IMR-90 (cell line): ENCODE measurements at regions not wholly inside any gene's neighbourhood (a gene's known extent, or its start where the extent isn't known, plus 50 kb on each side); places are given as distances from the start of the nearest gene placed in this dataset.
A peak's percentile ranks its signal among the peaks of the same experiment; 100 is the strongest.

Experiments
- ATAC-seq: fragments of 200-7000 bp; cut with Tn5 transposase; 2 replicates; pipeline ENCODE4 v1.9.1; 2020; ENCODE audit warnings: low read depth, mild to moderate bottlenecking, moderate library complexity
- BruUV-seq: library from RNA; stranded (reverse); fragments of 400-500 nt; replicated peaks from 2 replicates; lab custom pipeline; 2021; lab: Mats Ljungman, UMichigan
- CTCF ChIA-PET: fragments of 300-600 bp; formaldehyde crosslinking; extraction: SDS; loops from one replicate; lab custom pipeline; 2021; ENCODE audit warnings: antibody characterized with exemption; lab: Yijun Ruan, JAX
- POLR2A ChIA-PET: fragments of 300-600 bp; sonication (Branson Sonifier 250); formaldehyde crosslinking; loops from one replicate; lab custom pipeline; 2022; ENCODE audit warnings: antibody characterized with exemption; ENCODE audit not compliant: unreplicated experiment; lab: Charles Lee
- DNase-seq: peaks from one replicate; pipeline ENCODE4 v3.0.0; 2013
- H2AFZ ChIP-seq: replicated peaks from 2 replicates; pipeline ENCODE3; 2013; ENCODE audit warnings: low read length, mild to moderate bottlenecking; ENCODE audit not compliant: poor library complexity
- H2AK5ac ChIP-seq: 2 replicates; pipeline ENCODE4 v1.6.1; 2013; ENCODE audit warnings: low read depth, low read length, inconsistent platforms
- H2AK9ac ChIP-seq: replicated peaks from 2 replicates; pipeline ENCODE3; 2013; ENCODE audit warnings: mild to moderate bottlenecking, low read depth, low read length, moderate library complexity; ENCODE audit not compliant: poor library complexity
- H2BK120ac ChIP-seq: 2 replicates; pipeline ENCODE4 v1.6.1; 2013; ENCODE audit warnings: low read depth, low read length, inconsistent platforms
- H2BK15ac ChIP-seq: 3 replicates; pipeline ENCODE4 v1.6.1; 2013; ENCODE audit warnings: low read depth, low read length, inconsistent platforms
- H2BK20ac ChIP-seq: 2 replicates; pipeline ENCODE4 v1.6.1; 2013; ENCODE audit warnings: low read depth, mild to moderate bottlenecking, inconsistent platforms, low read length, moderate library complexity
- H2BK5ac ChIP-seq: 2 replicates; pipeline ENCODE4 v1.6.1; 2013; ENCODE audit warnings: mild to moderate bottlenecking, low read depth, low read length, inconsistent platforms; ENCODE audit not compliant: poor library complexity, severe bottlenecking
- H3K14ac ChIP-seq: replicated peaks from 2 replicates; pipeline ENCODE4 v1.6.1; 2013; ENCODE audit warnings: low read depth, low read length, inconsistent platforms
- H3K18ac ChIP-seq: 2 replicates; pipeline ENCODE4 v1.6.1; 2013; ENCODE audit warnings: low read depth, low read length, control low read depth
- H3K23ac ChIP-seq: 2 replicates; pipeline ENCODE4 v1.6.1; 2013; ENCODE audit warnings: low read depth, low read length, inconsistent platforms
- H3K27ac ChIP-seq: 2 replicates; pipeline ENCODE4 v1.5.1; 2013; ENCODE audit warnings: mild to moderate bottlenecking, control low read depth, low read length; ENCODE audit not compliant: insufficient read depth
- H3K27me3 ChIP-seq: 2 replicates; pipeline ENCODE4 v1.6.1; 2013; ENCODE audit warnings: low read length; ENCODE audit not compliant: control insufficient read depth, insufficient read depth
- H3K36me3 ChIP-seq: 2 replicates; pipeline ENCODE4 v1.6.1; 2013; ENCODE audit warnings: low read length, mixed read lengths; ENCODE audit not compliant: control insufficient read depth, insufficient read depth
- H3K4ac ChIP-seq: 2 replicates; pipeline ENCODE4 v1.6.1; 2013; ENCODE audit warnings: low read depth, low read length, inconsistent platforms
- H3K4me1 ChIP-seq: 2 replicates; pipeline ENCODE4 v1.6.1; 2013; ENCODE audit warnings: low read length, mixed read lengths; ENCODE audit not compliant: control insufficient read depth, insufficient read depth
- H3K4me2 ChIP-seq: 2 replicates; pipeline ENCODE4 v1.6.1; 2013; ENCODE audit warnings: low read depth, mild to moderate bottlenecking, control low read depth, low read length, moderate library complexity
- H3K4me3 ChIP-seq: 2 replicates; pipeline ENCODE4 v1.5.1; 2013; ENCODE audit warnings: low read depth, mild to moderate bottlenecking, control low read depth, low read length, moderate library complexity; ENCODE audit not compliant: insufficient read depth
- H3K56ac ChIP-seq: 2 replicates; pipeline ENCODE4 v1.6.1; 2013; ENCODE audit warnings: low read length, inconsistent platforms; ENCODE audit not compliant: insufficient read depth; ENCODE audit errors: extremely low read depth
- H3K79me1 ChIP-seq, 2 experiments: 2 replicates each; pipeline ENCODE4 v1.6.1; 2013; ENCODE audit warnings: low read length in 2 of 2, inconsistent platforms in 1 of 2, low read depth in 1 of 2
- H3K9ac ChIP-seq: 2 replicates; pipeline ENCODE4 v1.6.1; 2013; ENCODE audit warnings: low read depth, low read length, control low read depth
- H3K9me1 ChIP-seq: 2 replicates; pipeline ENCODE4 v1.6.1; 2013; ENCODE audit warnings: low read length, inconsistent platforms; ENCODE audit not compliant: insufficient read depth
- H3K9me3 ChIP-seq: 2 replicates; pipeline ENCODE4 v1.6.1; 2013; ENCODE audit warnings: low read length; ENCODE audit not compliant: control insufficient read depth, insufficient read depth
- H4K20me1 ChIP-seq: 2 replicates; pipeline ENCODE4 v1.6.1; 2013; ENCODE audit warnings: low read length, inconsistent platforms; ENCODE audit not compliant: insufficient read depth
- H4K5ac ChIP-seq: 2 replicates; pipeline ENCODE4 v1.6.1; 2013; ENCODE audit warnings: mild to moderate bottlenecking, low read depth, low read length, control low read depth
- H4K8ac ChIP-seq, 2 experiments: 2 replicates each; pipeline ENCODE4 v1.6.1; 2013; ENCODE audit warnings: low read depth in 2 of 2, low read length in 2 of 2, control low read depth in 1 of 2, inconsistent platforms in 1 of 2
- H4K91ac ChIP-seq: 2 replicates; pipeline ENCODE4 v1.6.1; 2013; ENCODE audit warnings: low read depth, low read length, inconsistent platforms; ENCODE audit not compliant: insufficient read depth
- ELK1 ChIP-seq: fragments of 150-350 bp; IDR thresholded peaks from 2 replicates; pipeline ENCODE4 v1.6.1; 2016; ENCODE audit warnings: low read depth, mild to moderate bottlenecking, low read length, moderate library complexity, borderline replicate concordance
- FOS ChIP-seq: fragments of 150-350 bp; IDR thresholded peaks from 2 replicates; pipeline ENCODE4 v1.6.1; 2016; ENCODE audit warnings: low read depth, low read length
- MAFK ChIP-seq: IDR thresholded peaks from 2 replicates; pipeline ENCODE4 v1.6.1; 2012; ENCODE audit warnings: low read depth, low read length, improper control_type of control experiment
- NFE2L2 ChIP-seq: fragments of 150-350 bp; IDR thresholded peaks from 2 replicates; pipeline ENCODE4 v1.6.1; 2016; ENCODE audit warnings: low read depth, mild to moderate bottlenecking, low read length
- POLR2A ChIP-seq: IDR thresholded peaks from 2 replicates; pipeline ENCODE4 v1.6.1; 2012; ENCODE audit warnings: mild to moderate bottlenecking, low read depth, low read length
- RCOR1 ChIP-seq: IDR thresholded peaks from 2 replicates; pipeline ENCODE4 v1.6.1; 2012; ENCODE audit warnings: mild to moderate bottlenecking, low read length, improper control_type of control experiment; ENCODE audit not compliant: insufficient replicate concordance
- RFX5 ChIP-seq: IDR thresholded peaks from 2 replicates; pipeline ENCODE4 v1.8.0; 2012; ENCODE audit warnings: low read depth, mild to moderate bottlenecking, low read length, moderate library complexity
- SMC3 ChIP-seq: fragments of 150-350 bp; IDR thresholded peaks from 2 replicates; pipeline ENCODE4 v1.6.1; 2016; ENCODE audit warnings: low read depth, mild to moderate bottlenecking, antibody characterized with exemption, low read length, moderate library complexity
- USF2 ChIP-seq: fragments of 150-350 bp; IDR thresholded peaks from 2 replicates; pipeline ENCODE4 v1.6.1; 2017; ENCODE audit warnings: mild to moderate bottlenecking, antibody characterized with exemption, low read length, low read depth
- WGBS, 2 experiments: methylation state at CpG; one replicate each; pipeline versions ENCODE4 v1.1.5 to v1.1.7; 2013; ENCODE audit warnings: missing lambda C conversion rate in 2 of 2; ENCODE audit not compliant: insufficient read length in 1 of 2; ENCODE audit errors: extremely low coverage in 2 of 2; 5-methylcytosine and 5-hydroxymethylcytosine counted together
- dilution Hi-C: fragments of 300-500 bp; cut with HindIII; formaldehyde crosslinking; loops from one replicate; pipeline ENCODE4 v1.14.3; 2018; ENCODE audit warnings: low sequenced_read_pairs; ENCODE audit not compliant: unreplicated experiment
- in situ Hi-C: fragments of 300-500 bp; cut with MboI; formaldehyde crosslinking; loops from 3 replicates; pipeline ENCODE4 v1.14.3; 2019; ENCODE audit warnings: low sequenced_read_pairs, inconsistent platforms, mixed read lengths
- intact Hi-C: fragments of 100-400 bp; cut with micrococcal nuclease; formaldehyde crosslinking; loops from 2 replicates; pipeline ENCODE4 v1.10.0; 2022
- TF ChIP-seq, protein P1 (sequence below): conservative IDR thresholded peaks from 2 replicates; pipeline ENCODE4 v1.5.1; 2012; ENCODE audit warnings: mild to moderate bottlenecking, low read depth, low read length, improper control_type of control experiment

DNA sequence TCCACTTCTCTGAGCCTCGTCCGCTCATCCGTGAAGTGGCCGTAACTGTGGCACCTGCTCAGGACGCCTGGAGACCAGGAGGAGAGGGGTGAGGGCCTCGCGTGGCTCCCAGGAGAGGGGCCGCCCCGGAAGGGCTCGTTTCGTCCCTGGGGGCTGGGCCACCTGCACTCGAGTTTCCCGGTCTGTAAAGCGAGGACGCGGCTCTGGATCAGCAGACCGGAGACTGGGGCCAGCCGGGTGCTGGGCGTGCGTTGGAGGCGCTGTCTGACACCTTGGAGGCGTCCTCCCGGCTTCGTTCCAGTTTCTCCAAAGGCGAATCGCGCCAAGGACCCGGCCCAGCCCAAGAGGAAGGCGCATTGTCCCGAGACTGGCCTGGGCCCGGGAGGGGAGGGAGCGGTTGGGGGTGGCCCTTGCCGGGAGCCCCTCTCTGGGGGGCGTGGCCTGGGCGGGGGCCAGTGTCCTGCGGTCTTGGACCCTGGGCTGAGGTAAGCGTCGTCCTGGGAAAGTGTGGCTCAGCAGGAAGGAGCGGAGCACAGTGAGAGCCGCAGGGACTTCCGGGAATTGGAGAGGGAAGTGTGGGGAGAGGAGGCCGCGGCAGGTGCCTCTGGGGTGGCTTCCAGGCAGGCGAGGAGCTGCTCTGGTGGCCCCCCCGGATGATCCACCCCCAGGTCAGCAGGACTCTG is 89.6 kb downstream of the FOXL3 start:
- H2AK9ac ChIP-seq: peak overlapping the region; percentile 39
- no peak overlapping the region for H3K4me3 ChIP-seq
- no peak overlapping the region for H3K9ac ChIP-seq
- H4K5ac ChIP-seq: no peak overlapping the region
- 31% methylated on average over 15 of the region's 45 CpGs; no CpG with 5 or more reads in 1 of the 2 experiments for WGBS, 2 experiments
- dilution Hi-C loops: no loop called here
- no peak overlapping the region for H2BK5ac ChIP-seq
- no peak overlapping the region for H3K56ac ChIP-seq
- peaks cover 2% of the 10 kb centered on the region; the same call in 1 of the 2 replicates for H3K9me3 ChIP-seq
- TF ChIP-seq ELK1: no peak
- no peak for TF ChIP-seq NFE2L2
- TF ChIP-seq RCOR1: no peak
- no peak for TF ChIP-seq MAFK
- no peak for TF ChIP-seq FOS
- no peak for TF ChIP-seq RFX5
- TF ChIP-seq SMC3: no peak
- TF ChIP-seq POLR2A: no peak
- TF ChIP-seq, protein P1, sequence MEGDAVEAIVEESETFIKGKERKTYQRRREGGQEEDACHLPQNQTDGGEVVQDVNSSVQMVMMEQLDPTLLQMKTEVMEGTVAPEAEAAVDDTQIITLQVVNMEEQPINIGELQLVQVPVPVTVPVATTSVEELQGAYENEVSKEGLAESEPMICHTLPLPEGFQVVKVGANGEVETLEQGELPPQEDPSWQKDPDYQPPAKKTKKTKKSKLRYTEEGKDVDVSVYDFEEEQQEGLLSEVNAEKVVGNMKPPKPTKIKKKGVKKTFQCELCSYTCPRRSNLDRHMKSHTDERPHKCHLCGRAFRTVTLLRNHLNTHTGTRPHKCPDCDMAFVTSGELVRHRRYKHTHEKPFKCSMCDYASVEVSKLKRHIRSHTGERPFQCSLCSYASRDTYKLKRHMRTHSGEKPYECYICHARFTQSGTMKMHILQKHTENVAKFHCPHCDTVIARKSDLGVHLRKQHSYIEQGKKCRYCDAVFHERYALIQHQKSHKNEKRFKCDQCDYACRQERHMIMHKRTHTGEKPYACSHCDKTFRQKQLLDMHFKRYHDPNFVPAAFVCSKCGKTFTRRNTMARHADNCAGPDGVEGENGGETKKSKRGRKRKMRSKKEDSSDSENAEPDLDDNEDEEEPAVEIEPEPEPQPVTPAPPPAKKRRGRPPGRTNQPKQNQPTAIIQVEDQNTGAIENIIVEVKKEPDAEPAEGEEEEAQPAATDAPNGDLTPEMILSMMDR: no peak
- TF ChIP-seq USF2: no peak
- intact Hi-C loops: no loop called here
- CTCF ChIA-PET: no interaction called here
- ATAC-seq (peak; percentile 27; the same call in 1 of the 2 replicates), DNase-seq (no peak)
- peak overlapping the region; percentile 3 for H2AFZ ChIP-seq
- no peak overlapping the region for H3K23ac ChIP-seq
- in situ Hi-C loops: no loop called here
- no peaks in the 10 kb centered on the region for H3K4me1 ChIP-seq
- H3K18ac ChIP-seq: no peak overlapping the region
- no peak overlapping the region for H2BK15ac ChIP-seq
- no peaks in the 10 kb centered on the region for H3K79me1 ChIP-seq
- no peak overlapping the region for H3K4ac ChIP-seq
- POLR2A ChIA-PET: no interaction called here
- no peak overlapping the region; the same call in 1 of the 2 replicates for H3K4me2 ChIP-seq
- H3K9me1 ChIP-seq: no peaks in the 10 kb centered on the region
- H2BK120ac ChIP-seq: no peak overlapping the region
- no peak overlapping the region for H4K91ac ChIP-seq
- peaks cover 49% of the 10 kb centered on the region for H3K27me3 ChIP-seq
- H3K36me3 ChIP-seq: no peaks in the 10 kb centered on the region
- H3K14ac ChIP-seq: no peak overlapping the region
- no peaks in the 10 kb centered on the region for H4K20me1 ChIP-seq
- no peak overlapping the region for H4K8ac ChIP-seq
- BruUV-seq: no TSS peak
- no peak overlapping the region for H3K27ac ChIP-seq
- H2AK5ac ChIP-seq: no peak overlapping the region
- no peak overlapping the region for H2BK20ac ChIP-seq
